ENCODE measurements at regions not wholly inside any gene's neighbourhood (a gene's known extent, or its start where the extent isn't known, plus 50 kb on each side); places are given as distances from the start of the nearest gene placed in this dataset.

GRCh38 chr18:78860117-78860516 is 119.5 kb upstream of the SALL3 start:
- TF ChIP-seq POLR2A (IDR thresholded peaks at IDR 0.05) (no peak), CTCF (IDR thresholded peaks at IDR 0.05) (no peak)
